Activated CD4-positive, alpha-beta T cell treated with anti-CD3 and anti-CD28 coated beads, Interleukin-10, Interleukin-2, amounts not matched to agents 100 ng/mL and 50 ng/mL, durations not matched to agents 16 hours and 8 hours (primary cell): ENCODE measurements at regions not wholly inside any gene's neighbourhood (a gene's known extent, or its start where the extent isn't known, plus 50 kb on each side); places are given as distances from the start of the nearest gene placed in this dataset.
A peak's percentile ranks its signal among the peaks of the same experiment; 100 is the strongest.

ENCODE experiments used
- DNase-seq: peaks from one replicate; pipeline ENCODE4 v3.0.0-alpha.2; 2020

GRCh38 chr10:8437896-8438295 lies 383.4 kb downstream of the GATA3 start:
- no peak for DNase-seq

GRCh38 chr10:8438603-8439002 lies 384.1 kb downstream of the GATA3 start:
- DNase-seq: peak; percentile 52

- DNase-seq: no peak
Observed at GRCh38 chr10:8439040-8439439, 384.6 kb downstream of the GATA3 start.

GRCh38 chr10:8444630-8445029 lies 390.1 kb downstream of the GATA3 start:
- peak; percentile 10 for DNase-seq

- DNase-seq: no peak
Observed at GRCh38 chr10:8445353-8445752, 390.9 kb downstream of the GATA3 start.

- DNase-seq: no peak
Observed at GRCh38 chr10:8449909-8450308, 395.4 kb downstream of the GATA3 start.

- DNase-seq: no peak
Observed at GRCh38 chr10:8453587-8453986, 399.1 kb downstream of the GATA3 start.

GRCh38 chr10:8454357-8454756 lies 399.9 kb downstream of the GATA3 start:
- DNase-seq: no peak

- DNase-seq: no peak
Observed at GRCh38 chr10:8455181-8455580, 400.7 kb downstream of the GATA3 start.

- no peak for DNase-seq
Observed at GRCh38 chr10:8456386-8456785, 401.9 kb downstream of the GATA3 start.

GRCh38 chr10:8460626-8461025 lies 406.1 kb downstream of the GATA3 start:
- DNase-seq: no peak

- DNase-seq: no peak
Observed at GRCh38 chr10:8462565-8462964, 408.1 kb downstream of the GATA3 start.

- DNase-seq: no peak
Observed at GRCh38 chr10:8463853-8464252, 409.4 kb downstream of the GATA3 start.

GRCh38 chr10:8468477-8468876 lies 414.0 kb downstream of the GATA3 start:
- DNase-seq: no peak

- peak; percentile 34 for DNase-seq
Observed at GRCh38 chr10:8473205-8473604, 418.7 kb downstream of the GATA3 start.

- no peak for DNase-seq
Observed at GRCh38 chr10:8477300-8477699, 422.8 kb downstream of the GATA3 start.

- DNase-seq: no peak
Observed at GRCh38 chr10:8481718-8482504, 427.4 kb downstream of the GATA3 start.

- DNase-seq: no peak
Observed at GRCh38 chr10:8485032-8485431, 430.5 kb downstream of the GATA3 start.

GRCh38 chr10:8487346-8487745 lies 432.9 kb downstream of the GATA3 start:
- DNase-seq: no peak

GRCh38 chr10:8489232-8489631 lies 434.7 kb downstream of the GATA3 start:
- no peak for DNase-seq

GRCh38 chr10:8489823-8490222 lies 435.3 kb downstream of the GATA3 start:
- DNase-seq: no peak

GRCh38 chr10:8498290-8498689 lies 443.8 kb downstream of the GATA3 start:
- no peak for DNase-seq

GRCh38 chr10:8498881-8499280 lies 444.4 kb downstream of the GATA3 start:
- DNase-seq: peak; percentile 21

- no peak for DNase-seq
Observed at GRCh38 chr10:8499312-8499711, 444.8 kb downstream of the GATA3 start.

- DNase-seq: no peak
Observed at GRCh38 chr10:8499752-8500390, 445.4 kb downstream of the GATA3 start.
